Breast epithelium (tissue), 4 donors: ENCODE measurements at regions not wholly inside any gene's neighbourhood (a gene's known extent, or its start where the extent isn't known, plus 50 kb on each side); places are given as distances from the start of the nearest gene placed in this dataset.

Experiments
- DNase-seq, 2 donors: peaks; one replicate each; pipeline ENCODE4 v3.0.0-alpha.2; 2019; ENCODE audit warnings: low spot score in 2 of 2
- H3K27ac ChIP-seq, 2 donors: fragments of 200-600 bp; sonication (generic) in 1 of 2; one replicate each; pipeline ENCODE4 v1.5.1; 2016 to 2019; ENCODE audit warnings: mild to moderate bottlenecking in 1 of 2
- H3K27me3 ChIP-seq, 2 donors: fragments of 200-600 bp; sonication (generic) in 1 of 2; one replicate each; pipeline versions ENCODE4 v1.5.1 to v1.6.0; 2017 to 2019; ENCODE audit warnings: control low read depth in 1 of 2, mild to moderate bottlenecking in 1 of 2
- H3K36me3 ChIP-seq: fragments of 200-600 bp; one replicate; pipeline ENCODE4 v1.5.1; 2019
- H3K4me1 ChIP-seq, 2 donors: fragments of 200-600 bp; sonication (generic); one replicate each; pipeline ENCODE4 v1.5.1; 2016 to 2019; ENCODE audit warnings: control low read depth in 1 of 2
- H3K4me3 ChIP-seq, 3 donors: fragments of 200-600 bp; sonication (generic); 1 replicate in 2 of 3; 2 replicates in 1 of 3; pipeline ENCODE4 v1.5.1; 2016 to 2019; ENCODE audit warnings: mild to moderate bottlenecking in 3 of 3, moderate library complexity in 2 of 3
- H3K9me3 ChIP-seq, 2 donors: fragments of 200-600 bp; sonication (generic) in 1 of 2; one replicate each; pipeline ENCODE4 v1.5.1; 2016 to 2019; ENCODE audit warnings: control low read depth in 1 of 2
- POLR2A ChIP-seq: fragments of 450-650 bp; IDR thresholded peaks from one replicate; pipeline ENCODE4 v1.6.1; 2016; ENCODE audit warnings: antibody characterized with exemption, mild to moderate bottlenecking, moderate library complexity
- POLR2AphosphoS5 ChIP-seq, 3 donors: sonication (generic); formaldehyde crosslinking; IDR thresholded peaks; one replicate each; pipeline ENCODE4 v1.6.1; 2017; ENCODE audit warnings: antibody characterized with exemption in 3 of 3
- intact Hi-C: fragments of 100-400 bp; cut with DNase I; formaldehyde crosslinking; loops from one replicate; pipeline ENCODE4 v1.15.1; 2023; ENCODE audit warnings: low total_unique reads
- TF ChIP-seq, protein P1 (sequence below), 3 donors: fragments of 450-650 bp; IDR thresholded peaks; one replicate each; pipeline ENCODE4 v1.5.1; 2016 to 2017; ENCODE audit warnings: antibody characterized with exemption in 3 of 3, mild to moderate bottlenecking in 3 of 3, moderate library complexity in 3 of 3

DNA sequence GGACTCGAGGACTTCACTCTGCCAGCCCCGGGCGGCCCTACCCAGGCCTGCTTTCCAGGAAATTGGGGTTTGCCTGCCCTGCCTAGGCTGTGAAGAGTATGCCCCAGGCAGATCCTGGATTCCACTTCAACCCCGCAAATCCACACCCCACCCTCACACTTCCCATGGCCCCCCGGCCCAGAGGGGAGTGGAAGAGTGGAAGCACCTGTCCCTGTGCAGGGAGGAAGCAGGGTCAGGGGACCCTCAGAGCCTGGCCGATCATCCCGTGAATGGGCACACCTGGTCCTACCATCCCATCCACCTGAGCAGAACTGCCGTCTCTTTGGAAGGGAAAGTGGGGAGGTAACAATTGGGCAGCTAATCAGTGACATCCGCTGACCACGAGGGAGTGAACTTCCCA, 245.2 kb downstream of the EIPR1 start:
- Histone ChIP-seq H3K27ac (no peak overlapping the region), H3K4me1 (no peaks in the 10 kb centered on the region), H3K27me3 (peaks cover 0 to 3% of the 10 kb centered on the region in 2 donors), H3K36me3 (no peaks in the 10 kb centered on the region), H3K4me3 (no peak overlapping the region), H3K9me3 (no peaks in the 10 kb centered on the region)
- intact Hi-C loops: no loop called here
- TF ChIP-seq POLR2AphosphoS5 (IDR thresholded peaks at IDR 0.05) (no peak), POLR2A (no peak)
- TF ChIP-seq, protein P1, sequence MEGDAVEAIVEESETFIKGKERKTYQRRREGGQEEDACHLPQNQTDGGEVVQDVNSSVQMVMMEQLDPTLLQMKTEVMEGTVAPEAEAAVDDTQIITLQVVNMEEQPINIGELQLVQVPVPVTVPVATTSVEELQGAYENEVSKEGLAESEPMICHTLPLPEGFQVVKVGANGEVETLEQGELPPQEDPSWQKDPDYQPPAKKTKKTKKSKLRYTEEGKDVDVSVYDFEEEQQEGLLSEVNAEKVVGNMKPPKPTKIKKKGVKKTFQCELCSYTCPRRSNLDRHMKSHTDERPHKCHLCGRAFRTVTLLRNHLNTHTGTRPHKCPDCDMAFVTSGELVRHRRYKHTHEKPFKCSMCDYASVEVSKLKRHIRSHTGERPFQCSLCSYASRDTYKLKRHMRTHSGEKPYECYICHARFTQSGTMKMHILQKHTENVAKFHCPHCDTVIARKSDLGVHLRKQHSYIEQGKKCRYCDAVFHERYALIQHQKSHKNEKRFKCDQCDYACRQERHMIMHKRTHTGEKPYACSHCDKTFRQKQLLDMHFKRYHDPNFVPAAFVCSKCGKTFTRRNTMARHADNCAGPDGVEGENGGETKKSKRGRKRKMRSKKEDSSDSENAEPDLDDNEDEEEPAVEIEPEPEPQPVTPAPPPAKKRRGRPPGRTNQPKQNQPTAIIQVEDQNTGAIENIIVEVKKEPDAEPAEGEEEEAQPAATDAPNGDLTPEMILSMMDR (IDR thresholded peaks at IDR 0.05): no peak
- no peak for DNase-seq

DNA sequence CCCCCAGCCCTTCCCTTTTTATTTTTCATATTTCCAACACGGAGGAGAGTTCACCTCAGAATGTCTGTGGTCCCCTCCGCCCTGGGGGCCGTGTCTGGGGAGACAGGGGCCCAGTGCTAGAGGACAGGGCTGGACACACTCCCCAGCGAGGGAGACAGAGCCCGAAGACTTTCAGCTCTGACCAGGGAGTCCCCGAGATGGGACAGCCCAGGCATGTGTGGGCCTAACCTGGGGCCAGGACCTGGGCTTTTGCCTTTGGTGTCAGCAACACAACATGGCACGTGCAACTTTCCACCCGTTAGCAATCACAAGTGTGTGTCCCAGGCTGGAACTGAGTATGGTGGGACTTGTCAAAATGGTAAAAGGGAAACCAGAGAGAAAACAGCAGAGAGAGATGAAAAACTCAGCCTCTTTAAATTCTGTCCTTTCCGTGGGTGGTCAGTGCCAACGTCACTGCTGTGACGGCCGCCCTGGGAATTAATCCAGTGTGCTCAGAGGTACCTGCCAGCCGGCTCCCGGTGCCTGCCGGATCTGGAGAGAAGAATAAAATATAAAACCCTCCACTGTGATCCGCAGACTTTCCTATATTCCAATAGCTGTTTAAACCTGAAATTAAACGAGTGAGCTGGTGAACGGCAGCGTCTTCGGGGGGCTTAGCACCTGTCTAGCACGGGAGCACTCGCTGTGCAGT, 245.8 kb downstream of the EIPR1 start:
- Histone ChIP-seq H3K9me3 (no peaks in the 10 kb centered on the region), H3K27ac (no peak overlapping the region), H3K27me3 (peaks cover 0 to 3% of the 10 kb centered on the region in 2 donors), H3K4me3 (no peak overlapping the region), H3K36me3 (no peaks in the 10 kb centered on the region), H3K4me1 (no peaks in the 10 kb centered on the region)
- DNase-seq: no peak
- intact Hi-C loops: no loop called here
- TF ChIP-seq POLR2AphosphoS5 (IDR thresholded peaks at IDR 0.05): no peak
- no peak for TF ChIP-seq POLR2A
- TF ChIP-seq, protein P1 (IDR thresholded peaks at IDR 0.05): no peak

DNA sequence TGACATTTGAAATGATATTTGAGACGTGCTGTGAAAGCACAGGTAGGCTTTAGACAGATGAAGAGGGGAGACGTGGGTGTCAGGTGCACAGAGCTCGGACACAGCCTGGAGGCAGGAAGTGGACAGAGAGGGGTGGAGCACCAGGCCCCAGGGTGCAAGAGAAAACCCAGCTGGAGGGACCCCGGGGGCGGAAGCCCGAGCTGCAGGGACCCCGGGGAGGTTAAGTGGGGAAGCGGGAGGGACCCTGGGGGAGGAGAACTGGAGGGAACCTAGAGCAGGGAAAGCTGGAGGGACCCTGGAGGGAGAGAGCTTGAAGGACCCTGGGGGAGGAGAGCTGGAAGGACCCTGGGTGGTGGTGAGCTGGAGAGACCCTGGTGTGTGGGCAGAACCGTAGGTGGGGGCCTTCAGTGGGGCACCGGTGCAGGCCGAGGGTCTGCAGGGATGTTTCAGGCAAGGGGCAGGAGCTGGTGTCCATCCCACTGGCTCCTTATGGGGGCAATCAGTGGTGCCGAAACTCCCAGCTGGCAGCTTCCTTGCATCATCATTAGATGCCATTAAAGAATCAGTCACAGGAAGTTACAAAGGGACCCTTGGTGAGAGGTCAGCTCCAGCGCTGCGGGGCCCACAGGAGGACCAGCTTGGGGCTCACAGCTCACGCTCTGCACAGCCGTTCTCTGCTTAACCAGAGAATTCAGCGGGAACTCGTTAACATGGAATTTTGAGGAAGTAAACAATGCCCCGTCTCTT, 246.6 kb downstream of the EIPR1 start:
- H3K27me3 ChIP-seq: peaks cover 0 to 3% of the 10 kb centered on the region in 2 donors
- H3K4me3 ChIP-seq: no peak overlapping the region
- H3K36me3 ChIP-seq: no peaks in the 10 kb centered on the region
- no peak for DNase-seq
- TF ChIP-seq POLR2AphosphoS5 (IDR thresholded peaks at IDR 0.05): no peak
- TF ChIP-seq, protein P1 (IDR thresholded peaks at IDR 0.05): no peak
- TF ChIP-seq POLR2A: no peak
- no peaks in the 10 kb centered on the region for H3K9me3 ChIP-seq
- H3K27ac ChIP-seq: no peak overlapping the region
- H3K4me1 ChIP-seq: no peaks in the 10 kb centered on the region
- intact Hi-C loops: no loop called here

DNA sequence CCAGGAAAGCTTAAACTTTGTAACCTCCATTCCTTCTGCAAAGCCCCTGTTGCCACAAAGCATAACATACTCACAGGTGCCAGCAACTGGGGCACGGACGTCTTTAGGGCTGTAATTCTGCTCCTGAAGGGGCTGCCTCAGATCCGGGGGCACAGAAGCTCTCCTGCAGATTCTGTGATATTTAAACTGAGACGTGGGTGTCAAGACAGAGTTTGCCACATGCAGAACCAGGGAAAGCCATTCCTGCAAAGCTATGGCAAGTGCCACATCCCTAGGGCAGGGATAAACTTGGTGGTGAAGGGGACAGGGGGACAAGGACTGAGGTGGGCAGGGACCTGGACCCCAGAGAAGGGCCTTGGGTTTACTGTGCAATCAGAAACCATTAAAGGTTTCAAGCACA, 247.2 kb downstream of the EIPR1 start:
- no peak for TF ChIP-seq POLR2A
- TF ChIP-seq POLR2AphosphoS5 (IDR thresholded peaks at IDR 0.05): no peak
- TF ChIP-seq, protein P1 (IDR thresholded peaks at IDR 0.05): no peak
- no peak for DNase-seq
- no peaks in the 10 kb centered on the region for H3K4me1 ChIP-seq
- H3K9me3 ChIP-seq: no peaks in the 10 kb centered on the region
- H3K27me3 ChIP-seq: peaks cover 0 to 3% of the 10 kb centered on the region in 2 donors
- no peak overlapping the region for H3K27ac ChIP-seq
- intact Hi-C loops: no loop called here
- H3K4me3 ChIP-seq: no peak overlapping the region
- no peaks in the 10 kb centered on the region for H3K36me3 ChIP-seq

DNA sequence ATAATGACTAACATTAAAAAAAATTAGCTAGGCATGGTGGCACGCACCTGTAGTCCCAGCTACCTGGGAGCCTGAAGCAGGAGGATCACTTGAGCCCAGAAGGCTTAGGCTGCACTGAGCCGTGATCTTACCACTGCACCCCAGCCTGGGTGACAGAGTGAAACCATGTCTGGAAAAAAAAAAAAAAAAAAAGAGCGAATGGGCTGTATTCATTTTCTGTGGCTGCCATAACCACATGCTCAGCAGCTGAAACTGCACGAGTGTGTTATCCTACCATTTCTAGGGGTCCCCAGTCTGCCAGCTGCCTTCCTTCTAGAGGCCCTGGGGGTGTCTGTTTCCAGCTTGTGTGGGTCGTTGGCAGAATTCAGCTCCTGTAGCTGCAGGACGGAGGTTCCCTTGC, 247.8 kb downstream of the EIPR1 start:
- TF ChIP-seq POLR2AphosphoS5 (IDR thresholded peaks at IDR 0.05) (no peak), POLR2A (no peak)
- TF ChIP-seq, protein P1 (IDR thresholded peaks at IDR 0.05): no peak
- Histone ChIP-seq H3K36me3 (no peaks in the 10 kb centered on the region), H3K9me3 (no peaks in the 10 kb centered on the region), H3K27me3 (peaks cover 0 to 3% of the 10 kb centered on the region in 2 donors), H3K4me1 (no peaks in the 10 kb centered on the region), H3K4me3 (no peak overlapping the region), H3K27ac (no peak overlapping the region)
- no peak for DNase-seq
- intact Hi-C loops: no loop called here
